GM06990 (cell line): ENCODE measurements at regions not wholly inside any gene's neighbourhood (a gene's known extent, or its start where the extent isn't known, plus 50 kb on each side); places are given as distances from the start of the nearest gene placed in this dataset.
A peak's percentile ranks its signal among the peaks of the same experiment; 100 is the strongest.
"Not testable (repeated sequence)": the region's sequence is repeated elsewhere in the genome, so short reads cannot be mapped to it uniquely, and the experiment has no call there.

ENCODE experiments used
- DNase-seq: peaks from one replicate; pipeline ENCODE4 v3.0.0-alpha.2; 2011; ENCODE audit not compliant: insufficient read length; ENCODE audit errors: extremely low read depth
- H3K27me3 ChIP-seq: replicated peaks from 2 replicates; pipeline ENCODE4 v1.6.0; 2011; ENCODE audit warnings: low read length; ENCODE audit not compliant: control insufficient read depth, insufficient read depth
- H3K36me3 ChIP-seq: 2 replicates; pipeline ENCODE4 v1.5.1; 2011; ENCODE audit warnings: low read length; ENCODE audit not compliant: control insufficient read depth, insufficient read depth
- H3K4me3 ChIP-seq: replicated peaks from 2 replicates; pipeline ENCODE4 v1.5.1; 2011; ENCODE audit warnings: low read depth, mild to moderate bottlenecking, control low read depth, low read length
- CTCF ChIP-seq: IDR thresholded peaks from 2 replicates; pipeline ENCODE4 v1.5.1; 2011; ENCODE audit warnings: low read length, control low read depth, mild to moderate bottlenecking, inconsistent platforms; ENCODE audit not compliant: insufficient read depth, poor library complexity, severe bottlenecking

- not testable (repeated sequence) for DNase-seq, H3K4me3 ChIP-seq, H3K36me3 ChIP-seq
These were observed 59.2 kb downstream of the CXorf49B start for GRCh38 chrX:71822314-71822713.

GRCh38 chrX:71823391-71824057 is 60.4 kb downstream of the CXorf49B start:
- H3K4me3 ChIP-seq, result no peak overlapping the region
- TF ChIP-seq CTCF, result no peak
- H3K27me3 ChIP-seq, result no peaks in the 10 kb centered on the region
- no peaks in the 10 kb centered on the region for H3K36me3 ChIP-seq
- DNase-seq, result no peak

More at GRCh38 chrX:71822314-71822713, 59.2 kb downstream of the CXorf49B start:
- not testable (repeated sequence) for H3K27me3 ChIP-seq

- TF ChIP-seq CTCF, result no peak
- Histone ChIP-seq H3K4me3 (no peak overlapping the region), H3K36me3 (no peaks in the 10 kb centered on the region), H3K27me3 (no peaks in the 10 kb centered on the region)
- DNase-seq, result no peak
These were observed 64.9 kb downstream of the CXorf49B start for GRCh38 chrX:71828086-71828485.

DNA sequence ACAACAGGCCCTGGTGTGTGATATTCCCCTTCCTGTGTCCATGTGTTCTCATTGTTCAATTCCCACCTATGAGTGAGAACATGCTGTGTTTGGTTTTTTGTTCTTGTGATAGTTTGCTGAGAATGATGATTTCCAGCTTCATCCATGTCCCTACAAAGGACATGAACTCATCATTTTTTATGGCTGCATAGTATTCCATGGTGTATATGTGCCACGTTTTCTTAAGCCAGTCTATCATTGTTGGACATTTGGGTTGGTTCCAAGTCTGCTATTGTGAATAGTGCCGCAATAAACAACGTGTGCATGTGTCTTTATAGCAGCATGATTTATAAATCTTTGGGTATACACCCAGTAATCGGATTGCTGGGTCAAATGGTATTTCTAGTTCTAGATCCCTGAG is 72.6 kb upstream of the NHSL2 start:
- DNase-seq, H3K36me3 ChIP-seq, H3K27me3 ChIP-seq, H3K4me3 ChIP-seq: not testable (repeated sequence)

GRCh38 chrX:71846429-71846828 is 64.2 kb upstream of the NHSL2 start:
- H3K4me3 ChIP-seq, result no peak overlapping the region
- no peak for DNase-seq
- no peaks in the 10 kb centered on the region for H3K36me3 ChIP-seq
- no peak for TF ChIP-seq CTCF
- no peaks in the 10 kb centered on the region for H3K27me3 ChIP-seq

- DNase-seq, result no peak
- TF ChIP-seq CTCF, result no peak
- no peak overlapping the region for H3K4me3 ChIP-seq
- no peaks in the 10 kb centered on the region for H3K27me3 ChIP-seq
- H3K36me3 ChIP-seq, result no peaks in the 10 kb centered on the region
These were observed 58.5 kb upstream of the NHSL2 start for GRCh38 chrX:71852182-71852581.

GRCh38 chrX:71859637-71860036 is 51.0 kb upstream of the NHSL2 start:
- no peaks in the 10 kb centered on the region for H3K36me3 ChIP-seq
- DNase-seq, result no peak
- H3K27me3 ChIP-seq, result no peaks in the 10 kb centered on the region
- no peak overlapping the region for H3K4me3 ChIP-seq
- TF ChIP-seq CTCF, result peak; percentile 55
